ENCODE measurements at regions not wholly inside any gene's neighbourhood (a gene's known extent, or its start where the extent isn't known, plus 50 kb on each side); places are given as distances from the start of the nearest gene placed in this dataset.

GRCh38 chr5:52693836-52694235 is 93.9 kb upstream of the ITGA1 start:
- no peak overlapping the region for H2AFZ ChIP-seq (ENCODE audit: low read depth, low read length)
- no peaks in the 10 kb centered on the region for H4K20me1 ChIP-seq (ENCODE audit: insufficient read depth)
- TF ChIP-seq RAD21 (conservative IDR thresholded peaks at IDR 0.05) (no peak), MXI1 (conservative IDR thresholded peaks at IDR 0.05; ENCODE audit: poor library complexity, severe bottlenecking) (no peak), SMC3 (conservative IDR thresholded peaks at IDR 0.05; ENCODE audit: poor library complexity) (no peak), POLR2AphosphoS5 (IDR thresholded peaks at IDR 0.05) (no peak), EP300 (conservative IDR thresholded peaks at IDR 0.05; ENCODE audit: poor library complexity, severe bottlenecking) (no peak), TAF1 (IDR thresholded peaks at IDR 0.05; ENCODE audit: low read depth) (no peak), EZH2 (IDR thresholded peaks at IDR 0.05; ENCODE audit: borderline replicate concordance, insufficient read depth, low read length, poor library complexity, severe bottlenecking) (no peak)
- TF ChIP-seq, protein P1, sequence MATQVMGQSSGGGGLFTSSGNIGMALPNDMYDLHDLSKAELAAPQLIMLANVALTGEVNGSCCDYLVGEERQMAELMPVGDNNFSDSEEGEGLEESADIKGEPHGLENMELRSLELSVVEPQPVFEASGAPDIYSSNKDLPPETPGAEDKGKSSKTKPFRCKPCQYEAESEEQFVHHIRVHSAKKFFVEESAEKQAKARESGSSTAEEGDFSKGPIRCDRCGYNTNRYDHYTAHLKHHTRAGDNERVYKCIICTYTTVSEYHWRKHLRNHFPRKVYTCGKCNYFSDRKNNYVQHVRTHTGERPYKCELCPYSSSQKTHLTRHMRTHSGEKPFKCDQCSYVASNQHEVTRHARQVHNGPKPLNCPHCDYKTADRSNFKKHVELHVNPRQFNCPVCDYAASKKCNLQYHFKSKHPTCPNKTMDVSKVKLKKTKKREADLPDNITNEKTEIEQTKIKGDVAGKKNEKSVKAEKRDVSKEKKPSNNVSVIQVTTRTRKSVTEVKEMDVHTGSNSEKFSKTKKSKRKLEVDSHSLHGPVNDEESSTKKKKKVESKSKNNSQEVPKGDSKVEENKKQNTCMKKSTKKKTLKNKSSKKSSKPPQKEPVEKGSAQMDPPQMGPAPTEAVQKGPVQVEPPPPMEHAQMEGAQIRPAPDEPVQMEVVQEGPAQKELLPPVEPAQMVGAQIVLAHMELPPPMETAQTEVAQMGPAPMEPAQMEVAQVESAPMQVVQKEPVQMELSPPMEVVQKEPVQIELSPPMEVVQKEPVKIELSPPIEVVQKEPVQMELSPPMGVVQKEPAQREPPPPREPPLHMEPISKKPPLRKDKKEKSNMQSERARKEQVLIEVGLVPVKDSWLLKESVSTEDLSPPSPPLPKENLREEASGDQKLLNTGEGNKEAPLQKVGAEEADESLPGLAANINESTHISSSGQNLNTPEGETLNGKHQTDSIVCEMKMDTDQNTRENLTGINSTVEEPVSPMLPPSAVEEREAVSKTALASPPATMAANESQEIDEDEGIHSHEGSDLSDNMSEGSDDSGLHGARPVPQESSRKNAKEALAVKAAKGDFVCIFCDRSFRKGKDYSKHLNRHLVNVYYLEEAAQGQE (IDR thresholded peaks at IDR 0.05; ENCODE audit: borderline replicate concordance), result no peak
- TF ChIP-seq, protein P2, sequence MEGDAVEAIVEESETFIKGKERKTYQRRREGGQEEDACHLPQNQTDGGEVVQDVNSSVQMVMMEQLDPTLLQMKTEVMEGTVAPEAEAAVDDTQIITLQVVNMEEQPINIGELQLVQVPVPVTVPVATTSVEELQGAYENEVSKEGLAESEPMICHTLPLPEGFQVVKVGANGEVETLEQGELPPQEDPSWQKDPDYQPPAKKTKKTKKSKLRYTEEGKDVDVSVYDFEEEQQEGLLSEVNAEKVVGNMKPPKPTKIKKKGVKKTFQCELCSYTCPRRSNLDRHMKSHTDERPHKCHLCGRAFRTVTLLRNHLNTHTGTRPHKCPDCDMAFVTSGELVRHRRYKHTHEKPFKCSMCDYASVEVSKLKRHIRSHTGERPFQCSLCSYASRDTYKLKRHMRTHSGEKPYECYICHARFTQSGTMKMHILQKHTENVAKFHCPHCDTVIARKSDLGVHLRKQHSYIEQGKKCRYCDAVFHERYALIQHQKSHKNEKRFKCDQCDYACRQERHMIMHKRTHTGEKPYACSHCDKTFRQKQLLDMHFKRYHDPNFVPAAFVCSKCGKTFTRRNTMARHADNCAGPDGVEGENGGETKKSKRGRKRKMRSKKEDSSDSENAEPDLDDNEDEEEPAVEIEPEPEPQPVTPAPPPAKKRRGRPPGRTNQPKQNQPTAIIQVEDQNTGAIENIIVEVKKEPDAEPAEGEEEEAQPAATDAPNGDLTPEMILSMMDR (IDR thresholded peaks at IDR 0.05; ENCODE audit: poor library complexity, severe bottlenecking), result no peak
- no peak overlapping the region for H3K4me3 ChIP-seq (ENCODE audit: low read length)
- no peak overlapping the region for H3K27ac ChIP-seq (ENCODE audit: low read length)
- H3K9me2 ChIP-seq (ENCODE audit: insufficient read depth, low read length), result no peaks in the 10 kb centered on the region
- H3K4me2 ChIP-seq (ENCODE audit: low read length), result no peak overlapping the region
- H3K9me3 ChIP-seq (ENCODE audit: low read length), result no peaks in the 10 kb centered on the region
- H3K36me3 ChIP-seq (ENCODE audit: insufficient read depth, low read length), result no peaks in the 10 kb centered on the region
- no peaks in the 10 kb centered on the region for H3F3A ChIP-seq (ENCODE audit: insufficient read depth, low read length, poor library complexity, severe bottlenecking)
- no peaks in the 10 kb centered on the region for H3K27me3 ChIP-seq (ENCODE audit: insufficient read depth, low read depth, low read length)
- H3K9ac ChIP-seq (ENCODE audit: low read length), result no peak overlapping the region
- no peaks in the 10 kb centered on the region for H3K79me2 ChIP-seq (replicated peaks; ENCODE audit: insufficient read depth, low read length)

- H3K4me3 ChIP-seq (ENCODE audit: low read length), result no peak overlapping the region
- H3K27ac ChIP-seq (ENCODE audit: low read length), result no peak overlapping the region
- no peak overlapping the region for H3K4me2 ChIP-seq (ENCODE audit: low read length)
- H3K9ac ChIP-seq (ENCODE audit: low read length), result no peak overlapping the region
- H4K20me1 ChIP-seq (ENCODE audit: insufficient read depth), result no peaks in the 10 kb centered on the region
- TF ChIP-seq EZH2 (IDR thresholded peaks at IDR 0.05; ENCODE audit: borderline replicate concordance, insufficient read depth, low read length, poor library complexity, severe bottlenecking) (no peak), RAD21 (conservative IDR thresholded peaks at IDR 0.05) (no peak), MXI1 (conservative IDR thresholded peaks at IDR 0.05; ENCODE audit: poor library complexity, severe bottlenecking) (no peak), EP300 (conservative IDR thresholded peaks at IDR 0.05; ENCODE audit: poor library complexity, severe bottlenecking) (no peak), POLR2AphosphoS5 (IDR thresholded peaks at IDR 0.05) (no peak), TAF1 (IDR thresholded peaks at IDR 0.05; ENCODE audit: low read depth) (no peak), SMC3 (conservative IDR thresholded peaks at IDR 0.05; ENCODE audit: poor library complexity) (no peak)
- TF ChIP-seq, protein P2 (IDR thresholded peaks at IDR 0.05; ENCODE audit: poor library complexity, severe bottlenecking), result no peak
- TF ChIP-seq, protein P1 (IDR thresholded peaks at IDR 0.05; ENCODE audit: borderline replicate concordance), result no peak
- H3K9me3 ChIP-seq (ENCODE audit: low read length), result no peaks in the 10 kb centered on the region
- no peaks in the 10 kb centered on the region for H3K9me2 ChIP-seq (ENCODE audit: insufficient read depth, low read length)
- no peaks in the 10 kb centered on the region for H3K27me3 ChIP-seq (ENCODE audit: insufficient read depth, low read depth, low read length)
- H3K79me2 ChIP-seq (replicated peaks; ENCODE audit: insufficient read depth, low read length), result no peaks in the 10 kb centered on the region
- H3K36me3 ChIP-seq (ENCODE audit: insufficient read depth, low read length), result no peaks in the 10 kb centered on the region
- no peak overlapping the region for H2AFZ ChIP-seq (ENCODE audit: low read depth, low read length)
- no peaks in the 10 kb centered on the region for H3F3A ChIP-seq (ENCODE audit: insufficient read depth, low read length, poor library complexity, severe bottlenecking)
These were observed 93.1 kb upstream of the ITGA1 start for GRCh38 chr5:52694648-52695047.
